ENCODE measurements at regions not wholly inside any gene's neighbourhood (a gene's known extent, or its start where the extent isn't known, plus 50 kb on each side); places are given as distances from the start of the nearest gene placed in this dataset.

- no peak for TF ChIP-seq EZH2phosphoT487 (IDR thresholded peaks at IDR 0.05; ENCODE audit: low read depth)
- TF ChIP-seq, protein P1, sequence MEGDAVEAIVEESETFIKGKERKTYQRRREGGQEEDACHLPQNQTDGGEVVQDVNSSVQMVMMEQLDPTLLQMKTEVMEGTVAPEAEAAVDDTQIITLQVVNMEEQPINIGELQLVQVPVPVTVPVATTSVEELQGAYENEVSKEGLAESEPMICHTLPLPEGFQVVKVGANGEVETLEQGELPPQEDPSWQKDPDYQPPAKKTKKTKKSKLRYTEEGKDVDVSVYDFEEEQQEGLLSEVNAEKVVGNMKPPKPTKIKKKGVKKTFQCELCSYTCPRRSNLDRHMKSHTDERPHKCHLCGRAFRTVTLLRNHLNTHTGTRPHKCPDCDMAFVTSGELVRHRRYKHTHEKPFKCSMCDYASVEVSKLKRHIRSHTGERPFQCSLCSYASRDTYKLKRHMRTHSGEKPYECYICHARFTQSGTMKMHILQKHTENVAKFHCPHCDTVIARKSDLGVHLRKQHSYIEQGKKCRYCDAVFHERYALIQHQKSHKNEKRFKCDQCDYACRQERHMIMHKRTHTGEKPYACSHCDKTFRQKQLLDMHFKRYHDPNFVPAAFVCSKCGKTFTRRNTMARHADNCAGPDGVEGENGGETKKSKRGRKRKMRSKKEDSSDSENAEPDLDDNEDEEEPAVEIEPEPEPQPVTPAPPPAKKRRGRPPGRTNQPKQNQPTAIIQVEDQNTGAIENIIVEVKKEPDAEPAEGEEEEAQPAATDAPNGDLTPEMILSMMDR (IDR thresholded peaks at IDR 0.05; ENCODE audit: low read depth, low read length), result no peak
- H4K20me1 ChIP-seq (ENCODE audit: insufficient read depth, low read length), result peaks cover 30% of the 10 kb centered on the region; the same call in 1 of the 2 replicates
These were observed 417.0 kb upstream of the SOX5 start for GRCh38 chr12:24366514-24366913.

GRCh38 chr12:24364921-24365320 lies 415.5 kb upstream of the SOX5 start:
- Histone ChIP-seq H2AFZ (ENCODE audit: low read depth, low read length) (no peak overlapping the region), H4K20me1 (ENCODE audit: insufficient read depth, low read length) (peaks cover 21% of the 10 kb centered on the region; the same call in 1 of the 2 replicates), H3K4me3 (ENCODE audit: low read length) (0 out of 2 replicates have a peak overlapping the region, but pooled peaks have one; percentile 11), H3K9ac (ENCODE audit: low read length) (peak overlapping the region; percentile 9; the same call in 1 of the 2 replicates), H3K4me2 (ENCODE audit: low read length) (peak overlapping the region; percentile 53), H3K27ac (ENCODE audit: low read length) (peak overlapping the region; percentile 65), H3K36me3 (replicated peaks; ENCODE audit: low read depth, low read length) (peaks cover 46% of the 10 kb centered on the region), H3K4me1 (ENCODE audit: low read length) (peaks cover 64% of the 10 kb centered on the region), H3K9me3 (ENCODE audit: insufficient read depth, low read length) (no peaks in the 10 kb centered on the region), H3K79me2 (ENCODE audit: low read length) (peaks cover 92% of the 10 kb centered on the region), H3K27me3 (ENCODE audit: low read depth, low read length) (no peaks in the 10 kb centered on the region)
- no peak for TF ChIP-seq EZH2phosphoT487 (IDR thresholded peaks at IDR 0.05; ENCODE audit: low read depth)
- TF ChIP-seq, protein P1 (IDR thresholded peaks at IDR 0.05; ENCODE audit: low read depth, low read length), result no peak

More at GRCh38 chr12:24366514-24366913, 417.0 kb upstream of the SOX5 start:
- Histone ChIP-seq H2AFZ (ENCODE audit: low read depth, low read length) (no peak overlapping the region), H3K9ac (ENCODE audit: low read length) (no peak overlapping the region), H3K36me3 (replicated peaks; ENCODE audit: low read depth, low read length) (peaks cover 43% of the 10 kb centered on the region), H3K4me2 (ENCODE audit: low read length) (no peak overlapping the region), H3K9me3 (ENCODE audit: insufficient read depth, low read length) (no peaks in the 10 kb centered on the region), H3K27ac (ENCODE audit: low read length) (no peak overlapping the region), H3K27me3 (ENCODE audit: low read depth, low read length) (no peaks in the 10 kb centered on the region), H3K79me2 (ENCODE audit: low read length) (peaks cover 91% of the 10 kb centered on the region), H3K4me1 (ENCODE audit: low read length) (peaks cover 50% of the 10 kb centered on the region), H3K4me3 (ENCODE audit: low read length) (no peak overlapping the region)

DNA sequence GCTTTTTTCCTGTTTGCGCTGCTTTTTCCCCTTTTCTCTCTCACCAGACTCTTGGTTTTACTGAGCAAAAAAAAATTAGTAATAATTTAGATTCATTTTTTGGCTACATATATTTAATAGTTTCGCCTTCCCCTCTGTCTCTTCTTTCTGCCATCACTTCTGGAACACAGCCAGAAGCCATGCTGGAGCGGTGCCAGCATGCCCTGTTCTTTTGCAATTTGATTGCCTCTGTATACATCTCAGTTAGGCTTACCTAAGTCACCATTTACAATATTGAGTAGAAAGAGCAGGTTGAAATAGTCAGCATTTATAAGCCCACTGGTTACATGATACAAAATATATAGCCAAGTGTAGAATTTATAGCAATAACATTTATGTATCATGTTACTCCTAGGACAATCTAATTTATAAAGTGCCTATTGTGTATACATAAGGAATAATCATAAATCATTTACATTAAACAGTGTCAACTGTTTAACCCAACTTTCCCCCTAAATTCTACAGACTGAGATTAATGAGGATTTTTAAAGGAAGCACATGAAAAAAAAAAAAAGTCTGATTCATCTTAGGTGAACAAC lies 413.8 kb upstream of the SOX5 start:
- Histone ChIP-seq H3K9ac (ENCODE audit: low read length) (peak overlapping the region; percentile 85), H4K20me1 (ENCODE audit: insufficient read depth, low read length) (peaks cover 20% of the 10 kb centered on the region; the same call in 1 of the 2 replicates), H3K4me3 (ENCODE audit: low read length) (peak overlapping the region; percentile 24), H3K4me1 (ENCODE audit: low read length) (peaks cover 81% of the 10 kb centered on the region), H2AFZ (ENCODE audit: low read depth, low read length) (no peak overlapping the region), H3K9me3 (ENCODE audit: insufficient read depth, low read length) (no peaks in the 10 kb centered on the region), H3K27me3 (ENCODE audit: low read depth, low read length) (no peaks in the 10 kb centered on the region), H3K27ac (ENCODE audit: low read length) (peak overlapping the region; percentile 92), H3K36me3 (replicated peaks; ENCODE audit: low read depth, low read length) (peaks cover 50% of the 10 kb centered on the region), H3K4me2 (ENCODE audit: low read length) (peak overlapping the region; percentile 80), H3K79me2 (ENCODE audit: low read length) (peaks cover 92% of the 10 kb centered on the region)
- TF ChIP-seq, protein P1 (IDR thresholded peaks at IDR 0.05; ENCODE audit: low read depth, low read length), result no peak
- no peak for TF ChIP-seq EZH2phosphoT487 (IDR thresholded peaks at IDR 0.05; ENCODE audit: low read depth)

DNA sequence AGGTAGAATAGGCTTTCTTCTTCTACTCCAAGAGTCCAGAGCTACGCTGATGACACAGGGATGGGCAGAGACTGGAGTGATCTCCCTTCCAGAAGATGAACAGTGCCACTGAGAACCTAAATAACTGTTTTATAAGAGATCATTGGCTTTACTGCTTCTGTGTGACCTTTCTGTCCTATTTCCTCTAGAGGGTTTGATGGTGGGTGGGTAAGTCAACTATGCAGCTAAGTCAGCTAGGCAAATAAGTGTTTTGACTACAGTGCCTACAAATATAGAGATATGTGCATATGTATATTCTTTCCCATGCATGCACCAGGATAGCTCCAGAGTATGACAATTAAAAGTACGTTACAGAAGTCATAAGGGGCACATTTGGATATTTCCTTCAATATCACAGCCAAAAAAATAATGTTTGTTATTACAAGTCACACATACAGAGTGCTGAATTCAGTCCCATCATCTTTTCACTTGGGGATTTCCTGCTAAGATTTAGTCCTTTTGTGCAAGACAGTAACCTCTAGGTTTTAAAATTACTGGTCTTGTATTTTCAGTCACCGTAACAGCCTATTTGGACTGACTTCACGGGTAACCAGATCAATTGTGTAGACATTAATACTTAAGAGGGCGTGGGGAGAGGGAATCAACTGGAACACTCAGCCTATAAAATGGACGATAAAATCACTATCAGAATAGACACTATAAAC lies 412.6 kb upstream of the SOX5 start:
- Histone ChIP-seq H3K36me3 (replicated peaks; ENCODE audit: low read depth, low read length) (peaks cover 51% of the 10 kb centered on the region), H3K4me3 (ENCODE audit: low read length) (peak overlapping the region; percentile 73), H3K4me1 (ENCODE audit: low read length) (peaks cover 93% of the 10 kb centered on the region), H3K9me3 (ENCODE audit: insufficient read depth, low read length) (no peaks in the 10 kb centered on the region), H3K4me2 (ENCODE audit: low read length) (peak overlapping the region; percentile 80), H3K9ac (ENCODE audit: low read length) (peak overlapping the region; percentile 85), H3K27ac (ENCODE audit: low read length) (peak overlapping the region; percentile 92), H4K20me1 (ENCODE audit: insufficient read depth, low read length) (peaks cover 20% of the 10 kb centered on the region; the same call in 1 of the 2 replicates), H3K27me3 (ENCODE audit: low read depth, low read length) (no peaks in the 10 kb centered on the region), H3K79me2 (ENCODE audit: low read length) (peaks cover 94% of the 10 kb centered on the region), H2AFZ (ENCODE audit: low read depth, low read length) (no peak overlapping the region)
- TF ChIP-seq, protein P1 (IDR thresholded peaks at IDR 0.05; ENCODE audit: low read depth, low read length), result no peak
- no peak for TF ChIP-seq EZH2phosphoT487 (IDR thresholded peaks at IDR 0.05; ENCODE audit: low read depth)

Measured in OCI-LY3 (cell line).